ENCODE measurements at regions not wholly inside any gene's neighbourhood (a gene's known extent, or its start where the extent isn't known, plus 50 kb on each side); places are given as distances from the start of the nearest gene placed in this dataset.

DNA sequence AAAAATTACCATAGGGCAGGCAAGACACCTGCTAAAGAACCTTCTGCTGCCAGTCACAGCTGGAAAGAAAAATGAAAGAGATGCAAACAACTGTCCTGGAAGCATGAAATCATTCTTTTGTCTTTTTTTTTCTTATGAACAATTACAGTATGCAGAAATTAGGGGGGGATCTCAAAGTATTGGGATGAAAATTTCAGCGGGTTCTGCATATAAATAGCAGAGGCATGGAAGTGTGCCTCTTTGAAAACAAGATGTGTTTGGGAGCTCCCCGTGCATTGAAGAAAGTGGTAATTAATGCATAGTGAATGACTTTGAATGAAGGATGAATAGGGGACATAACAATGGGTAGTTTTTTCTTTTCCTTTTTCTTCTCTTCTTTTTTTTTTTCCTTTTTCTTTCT is 431.2 kb downstream of the SOX2 start:
- TF ChIP-seq, protein P1, sequence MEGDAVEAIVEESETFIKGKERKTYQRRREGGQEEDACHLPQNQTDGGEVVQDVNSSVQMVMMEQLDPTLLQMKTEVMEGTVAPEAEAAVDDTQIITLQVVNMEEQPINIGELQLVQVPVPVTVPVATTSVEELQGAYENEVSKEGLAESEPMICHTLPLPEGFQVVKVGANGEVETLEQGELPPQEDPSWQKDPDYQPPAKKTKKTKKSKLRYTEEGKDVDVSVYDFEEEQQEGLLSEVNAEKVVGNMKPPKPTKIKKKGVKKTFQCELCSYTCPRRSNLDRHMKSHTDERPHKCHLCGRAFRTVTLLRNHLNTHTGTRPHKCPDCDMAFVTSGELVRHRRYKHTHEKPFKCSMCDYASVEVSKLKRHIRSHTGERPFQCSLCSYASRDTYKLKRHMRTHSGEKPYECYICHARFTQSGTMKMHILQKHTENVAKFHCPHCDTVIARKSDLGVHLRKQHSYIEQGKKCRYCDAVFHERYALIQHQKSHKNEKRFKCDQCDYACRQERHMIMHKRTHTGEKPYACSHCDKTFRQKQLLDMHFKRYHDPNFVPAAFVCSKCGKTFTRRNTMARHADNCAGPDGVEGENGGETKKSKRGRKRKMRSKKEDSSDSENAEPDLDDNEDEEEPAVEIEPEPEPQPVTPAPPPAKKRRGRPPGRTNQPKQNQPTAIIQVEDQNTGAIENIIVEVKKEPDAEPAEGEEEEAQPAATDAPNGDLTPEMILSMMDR (IDR thresholded peaks at IDR 0.05; ENCODE audit: low read depth, low read length, missing input control) = no peak
- TF ChIP-seq RAD21 (IDR thresholded peaks at IDR 0.05) (no peak), FOXA1 (IDR thresholded peaks at IDR 0.05) (no peak), SP1 (IDR thresholded peaks at IDR 0.05) (no peak), GABPA (IDR thresholded peaks at IDR 0.05 in 1 of 2, conservative IDR thresholded peaks at IDR 0.05 in 1 of 2) (no peak), RXRA (IDR thresholded peaks at IDR 0.05) (no peak), NR2F2 (IDR thresholded peaks at IDR 0.05) (no peak), JUND (IDR thresholded peaks at IDR 0.05) (no peak), YY1 (IDR thresholded peaks at IDR 0.05) (no peak), EGR1 (IDR thresholded peaks at IDR 0.05; ENCODE audit: low read depth in 2 of 2) (no peak)
- TF ChIP-seq, protein P2, sequence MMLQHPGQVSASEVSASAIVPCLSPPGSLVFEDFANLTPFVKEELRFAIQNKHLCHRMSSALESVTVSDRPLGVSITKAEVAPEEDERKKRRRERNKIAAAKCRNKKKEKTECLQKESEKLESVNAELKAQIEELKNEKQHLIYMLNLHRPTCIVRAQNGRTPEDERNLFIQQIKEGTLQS (IDR thresholded peaks at IDR 0.05) = no peak
- TF ChIP-seq, protein P3, sequence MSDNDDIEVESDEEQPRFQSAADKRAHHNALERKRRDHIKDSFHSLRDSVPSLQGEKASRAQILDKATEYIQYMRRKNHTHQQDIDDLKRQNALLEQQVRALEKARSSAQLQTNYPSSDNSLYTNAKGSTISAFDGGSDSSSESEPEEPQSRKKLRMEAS (IDR thresholded peaks at IDR 0.05) = no peak
- Histone ChIP-seq H3K9me3 (ENCODE audit: control insufficient read depth in 4 of 4, low read length in 3 of 4) (no peaks in the 10 kb centered on the region), H3K4me3 (ENCODE audit: low read depth in 1 of 3, low read length in 3 of 3) (no peak overlapping the region), H3K4me1 (ENCODE audit: control insufficient read depth in 4 of 4, insufficient read depth in 4 of 4, low read length in 3 of 4) (no peaks in the 10 kb centered on the region), H3K36me3 (ENCODE audit: control insufficient read depth in 4 of 4, insufficient read depth in 3 of 4, low read depth in 1 of 4, low read length in 3 of 4) (no peaks in the 10 kb centered on the region), H3K27ac (ENCODE audit: low read depth in 1 of 2, low read length in 2 of 2) (no peak overlapping the region), H3K9ac (ENCODE audit: low read depth in 1 of 2, low read length in 2 of 2) (no peak overlapping the region), H3K27me3 (ENCODE audit: control insufficient read depth in 4 of 4, insufficient read depth in 4 of 4, low read length in 3 of 4) (peaks cover 0 to 2% (median 0%) of the 10 kb centered on the region in 4 donors)
- DNase-seq (ENCODE audit: low spot score) = no peak
- 28% methylated on average over 2 of the region's 2 CpGs for WGBS

DNA sequence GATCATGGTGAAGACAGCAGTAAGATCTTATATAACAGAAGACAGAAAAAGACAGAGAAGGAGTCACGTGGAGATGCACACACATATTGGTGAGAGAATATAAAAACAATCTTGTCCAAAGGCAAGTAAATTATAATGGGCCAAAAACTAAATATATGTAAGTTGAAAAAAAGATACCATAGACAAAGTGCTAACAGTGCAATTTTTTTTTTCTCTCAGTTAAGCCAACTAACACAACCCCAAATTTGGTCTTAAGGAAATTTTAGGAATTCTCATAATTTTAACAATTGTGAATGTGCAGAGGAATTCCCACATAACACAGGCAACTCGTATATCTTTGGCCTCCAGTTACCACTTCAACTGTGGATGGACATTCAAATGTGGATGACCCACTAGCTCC is 432.2 kb downstream of the SOX2 start:
- no peak for DNase-seq (ENCODE audit: low spot score)
- H3K4me1 ChIP-seq (ENCODE audit: control insufficient read depth in 4 of 4, insufficient read depth in 4 of 4, low read length in 3 of 4) = no peaks in the 10 kb centered on the region
- 69% methylated on average over 2 of the region's 2 CpGs for WGBS
- peaks cover 0 to 2% (median 0%) of the 10 kb centered on the region in 4 donors for H3K27me3 ChIP-seq (ENCODE audit: control insufficient read depth in 4 of 4, insufficient read depth in 4 of 4, low read length in 3 of 4)
- no peak overlapping the region for H3K9ac ChIP-seq (ENCODE audit: low read depth in 1 of 2, low read length in 2 of 2)
- H3K27ac ChIP-seq (ENCODE audit: low read depth in 1 of 2, low read length in 2 of 2) = no peak overlapping the region
- no peak overlapping the region for H3K4me3 ChIP-seq (ENCODE audit: low read depth in 1 of 3, low read length in 3 of 3)
- H3K36me3 ChIP-seq (ENCODE audit: control insufficient read depth in 4 of 4, insufficient read depth in 3 of 4, low read depth in 1 of 4, low read length in 3 of 4) = no peaks in the 10 kb centered on the region
- H3K9me3 ChIP-seq (ENCODE audit: control insufficient read depth in 4 of 4, low read length in 3 of 4) = no peaks in the 10 kb centered on the region
- no peak for TF ChIP-seq NR2F2 (IDR thresholded peaks at IDR 0.05)
- TF ChIP-seq, protein P3 (IDR thresholded peaks at IDR 0.05) = no peak
- no peak for TF ChIP-seq EGR1 (IDR thresholded peaks at IDR 0.05; ENCODE audit: low read depth in 2 of 2)
- no peak for TF ChIP-seq RAD21 (IDR thresholded peaks at IDR 0.05)
- TF ChIP-seq GABPA (IDR thresholded peaks at IDR 0.05 in 1 of 2, conservative IDR thresholded peaks at IDR 0.05 in 1 of 2) = no peak

DNA sequence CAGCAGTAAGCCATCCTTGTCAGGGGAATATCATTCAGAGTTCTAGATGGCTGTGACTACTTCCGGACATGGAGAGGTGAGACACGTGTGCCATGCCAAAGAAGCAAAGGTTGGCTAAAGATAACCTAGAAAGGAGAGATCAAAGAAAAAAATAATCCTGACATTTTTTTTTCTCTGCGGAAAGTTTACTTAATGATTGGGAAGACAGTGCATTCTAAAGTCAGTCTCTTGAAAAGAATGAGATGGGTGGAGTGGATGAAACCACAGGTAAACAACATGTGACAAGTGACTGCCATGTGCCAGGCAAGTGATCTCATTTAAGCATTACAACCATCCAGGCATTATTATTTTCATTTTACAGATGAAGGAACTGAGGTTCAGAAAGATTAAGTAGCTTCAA is 436.6 kb downstream of the SOX2 start:
- Histone ChIP-seq H3K4me1 (ENCODE audit: control insufficient read depth in 4 of 4, insufficient read depth in 4 of 4, low read length in 3 of 4) (no peaks in the 10 kb centered on the region), H3K27ac (ENCODE audit: low read depth in 1 of 2, low read length in 2 of 2) (no peak overlapping the region), H3K4me3 (ENCODE audit: low read depth in 1 of 3, low read length in 3 of 3) (no peak overlapping the region), H3K9ac (ENCODE audit: low read depth in 1 of 2, low read length in 2 of 2) (no peak overlapping the region), H3K27me3 (ENCODE audit: control insufficient read depth in 4 of 4, insufficient read depth in 4 of 4, low read length in 3 of 4) (no peaks in the 10 kb centered on the region), H3K9me3 (ENCODE audit: control insufficient read depth in 4 of 4, low read length in 3 of 4) (no peaks in the 10 kb centered on the region), H3K36me3 (ENCODE audit: control insufficient read depth in 4 of 4, insufficient read depth in 3 of 4, low read depth in 1 of 4, low read length in 3 of 4) (no peaks in the 10 kb centered on the region)
- 67% methylated on average over 3 of the region's 3 CpGs for WGBS
- no peak for DNase-seq (ENCODE audit: low spot score)
- TF ChIP-seq FOXA2 (IDR thresholded peaks at IDR 0.05) (no peak), RXRA (IDR thresholded peaks at IDR 0.05) (no peak), HNF4G (IDR thresholded peaks at IDR 0.05) (no peak), SP1 (IDR thresholded peaks at IDR 0.05) (no peak), EGR1 (IDR thresholded peaks at IDR 0.05; ENCODE audit: low read depth in 2 of 2) (no peak), HNF4A (conservative IDR thresholded peaks at IDR 0.05) (no peak)
- TF ChIP-seq, protein P4, sequence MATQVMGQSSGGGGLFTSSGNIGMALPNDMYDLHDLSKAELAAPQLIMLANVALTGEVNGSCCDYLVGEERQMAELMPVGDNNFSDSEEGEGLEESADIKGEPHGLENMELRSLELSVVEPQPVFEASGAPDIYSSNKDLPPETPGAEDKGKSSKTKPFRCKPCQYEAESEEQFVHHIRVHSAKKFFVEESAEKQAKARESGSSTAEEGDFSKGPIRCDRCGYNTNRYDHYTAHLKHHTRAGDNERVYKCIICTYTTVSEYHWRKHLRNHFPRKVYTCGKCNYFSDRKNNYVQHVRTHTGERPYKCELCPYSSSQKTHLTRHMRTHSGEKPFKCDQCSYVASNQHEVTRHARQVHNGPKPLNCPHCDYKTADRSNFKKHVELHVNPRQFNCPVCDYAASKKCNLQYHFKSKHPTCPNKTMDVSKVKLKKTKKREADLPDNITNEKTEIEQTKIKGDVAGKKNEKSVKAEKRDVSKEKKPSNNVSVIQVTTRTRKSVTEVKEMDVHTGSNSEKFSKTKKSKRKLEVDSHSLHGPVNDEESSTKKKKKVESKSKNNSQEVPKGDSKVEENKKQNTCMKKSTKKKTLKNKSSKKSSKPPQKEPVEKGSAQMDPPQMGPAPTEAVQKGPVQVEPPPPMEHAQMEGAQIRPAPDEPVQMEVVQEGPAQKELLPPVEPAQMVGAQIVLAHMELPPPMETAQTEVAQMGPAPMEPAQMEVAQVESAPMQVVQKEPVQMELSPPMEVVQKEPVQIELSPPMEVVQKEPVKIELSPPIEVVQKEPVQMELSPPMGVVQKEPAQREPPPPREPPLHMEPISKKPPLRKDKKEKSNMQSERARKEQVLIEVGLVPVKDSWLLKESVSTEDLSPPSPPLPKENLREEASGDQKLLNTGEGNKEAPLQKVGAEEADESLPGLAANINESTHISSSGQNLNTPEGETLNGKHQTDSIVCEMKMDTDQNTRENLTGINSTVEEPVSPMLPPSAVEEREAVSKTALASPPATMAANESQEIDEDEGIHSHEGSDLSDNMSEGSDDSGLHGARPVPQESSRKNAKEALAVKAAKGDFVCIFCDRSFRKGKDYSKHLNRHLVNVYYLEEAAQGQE (IDR thresholded peaks at IDR 0.05) = no peak
- TF ChIP-seq, protein P5, sequence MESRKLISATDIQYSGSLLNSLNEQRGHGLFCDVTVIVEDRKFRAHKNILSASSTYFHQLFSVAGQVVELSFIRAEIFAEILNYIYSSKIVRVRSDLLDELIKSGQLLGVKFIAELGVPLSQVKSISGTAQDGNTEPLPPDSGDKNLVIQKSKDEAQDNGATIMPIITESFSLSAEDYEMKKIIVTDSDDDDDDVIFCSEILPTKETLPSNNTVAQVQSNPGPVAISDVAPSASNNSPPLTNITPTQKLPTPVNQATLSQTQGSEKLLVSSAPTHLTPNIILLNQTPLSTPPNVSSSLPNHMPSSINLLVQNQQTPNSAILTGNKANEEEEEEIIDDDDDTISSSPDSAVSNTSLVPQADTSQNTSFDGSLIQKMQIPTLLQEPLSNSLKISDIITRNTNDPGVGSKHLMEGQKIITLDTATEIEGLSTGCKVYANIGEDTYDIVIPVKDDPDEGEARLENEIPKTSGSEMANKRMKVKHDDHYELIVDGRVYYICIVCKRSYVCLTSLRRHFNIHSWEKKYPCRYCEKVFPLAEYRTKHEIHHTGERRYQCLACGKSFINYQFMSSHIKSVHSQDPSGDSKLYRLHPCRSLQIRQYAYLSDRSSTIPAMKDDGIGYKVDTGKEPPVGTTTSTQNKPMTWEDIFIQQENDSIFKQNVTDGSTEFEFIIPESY (IDR thresholded peaks at IDR 0.05) = no peak
- TF ChIP-seq, protein P3 (IDR thresholded peaks at IDR 0.05) = no peak
- TF ChIP-seq, protein P1 (IDR thresholded peaks at IDR 0.05; ENCODE audit: low read depth, low read length, missing input control) = no peak
